ENCODE measurements at regions not wholly inside any gene's neighbourhood (a gene's known extent, or its start where the extent isn't known, plus 50 kb on each side); places are given as distances from the start of the nearest gene placed in this dataset.

DNA sequence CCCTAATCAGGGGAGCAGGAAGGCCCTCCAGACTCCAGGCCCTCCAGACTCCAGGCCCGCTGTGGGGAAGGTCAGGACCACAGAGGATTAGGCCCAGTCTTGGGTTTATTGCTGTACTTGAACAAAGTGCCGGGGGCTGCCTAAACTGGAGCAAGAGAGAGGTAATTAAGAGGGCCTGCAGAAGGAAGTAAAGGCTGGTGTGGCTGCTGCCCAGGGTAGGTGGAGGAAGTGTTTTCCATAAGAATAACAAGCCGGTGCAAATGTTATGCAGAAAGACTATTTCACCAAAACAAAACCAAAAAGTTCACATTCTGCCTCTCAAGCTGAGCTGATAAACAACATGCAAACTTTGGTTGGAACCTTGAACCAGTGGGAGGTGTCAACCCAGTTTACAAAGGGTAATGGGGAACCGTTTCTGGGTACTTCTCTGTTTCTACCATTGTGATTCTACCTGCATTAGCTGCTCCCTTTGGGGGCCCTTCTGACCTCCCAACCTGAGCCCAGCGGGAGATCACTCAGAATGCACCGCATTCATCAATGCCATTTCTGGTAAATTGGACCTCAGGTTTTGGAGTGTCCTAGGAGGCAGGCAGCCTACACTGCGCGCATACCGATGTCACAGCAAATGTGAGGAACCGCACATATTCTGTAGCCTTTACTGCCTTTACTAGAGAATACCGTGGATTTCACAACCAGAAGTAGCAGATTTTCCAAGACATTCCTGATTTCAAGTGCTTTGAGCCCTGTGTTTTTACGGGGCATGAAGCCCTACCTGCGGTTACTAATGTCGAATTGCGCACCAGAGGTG lies 59.7 kb upstream of the BCOR start (continued):
- TF ChIP-seq ZFP90 (CRISPR knock-in tag; IDR thresholded peaks at IDR 0.05; ENCODE audit: borderline replicate concordance) (0 out of 2 replicates have a peak, but pooled peaks have one; percentile 27), ZNF644 (CRISPR knock-in tag; IDR thresholded peaks at IDR 0.05; ENCODE audit: low read depth) (no peak), HHEX (CRISPR knock-in tag; IDR thresholded peaks at IDR 0.05) (no peak), ZFY (CRISPR knock-in tag; IDR thresholded peaks at IDR 0.05) (peak; percentile 38; the same call in 1 of the 2 replicates), ZNF619 (CRISPR knock-in tag; IDR thresholded peaks at IDR 0.05) (no peak)
- TF ChIP-seq, protein P1, sequence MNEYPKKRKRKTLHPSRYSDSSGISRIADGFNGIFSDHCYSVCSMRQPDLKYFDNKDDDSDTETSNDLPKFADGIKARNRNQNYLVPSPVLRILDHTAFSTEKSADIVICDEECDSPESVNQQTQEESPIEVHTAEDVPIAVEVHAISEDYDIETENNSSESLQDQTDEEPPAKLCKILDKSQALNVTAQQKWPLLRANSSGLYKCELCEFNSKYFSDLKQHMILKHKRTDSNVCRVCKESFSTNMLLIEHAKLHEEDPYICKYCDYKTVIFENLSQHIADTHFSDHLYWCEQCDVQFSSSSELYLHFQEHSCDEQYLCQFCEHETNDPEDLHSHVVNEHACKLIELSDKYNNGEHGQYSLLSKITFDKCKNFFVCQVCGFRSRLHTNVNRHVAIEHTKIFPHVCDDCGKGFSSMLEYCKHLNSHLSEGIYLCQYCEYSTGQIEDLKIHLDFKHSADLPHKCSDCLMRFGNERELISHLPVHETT (CRISPR knock-in tag; conservative IDR thresholded peaks at IDR 0.05), result no peak
- TF ChIP-seq, protein P2, sequence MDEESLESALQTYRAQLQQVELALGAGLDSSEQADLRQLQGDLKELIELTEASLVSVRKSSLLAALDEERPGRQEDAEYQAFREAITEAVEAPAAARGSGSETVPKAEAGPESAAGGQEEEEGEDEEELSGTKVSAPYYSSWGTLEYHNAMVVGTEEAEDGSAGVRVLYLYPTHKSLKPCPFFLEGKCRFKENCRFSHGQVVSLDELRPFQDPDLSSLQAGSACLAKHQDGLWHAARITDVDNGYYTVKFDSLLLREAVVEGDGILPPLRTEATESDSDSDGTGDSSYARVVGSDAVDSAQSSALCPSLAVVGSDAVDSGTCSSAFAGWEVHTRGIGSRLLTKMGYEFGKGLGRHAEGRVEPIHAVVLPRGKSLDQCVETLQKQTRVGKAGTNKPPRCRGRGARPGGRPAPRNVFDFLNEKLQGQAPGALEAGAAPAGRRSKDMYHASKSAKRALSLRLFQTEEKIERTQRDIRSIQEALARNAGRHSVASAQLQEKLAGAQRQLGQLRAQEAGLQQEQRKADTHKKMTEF (CRISPR knock-in tag; IDR thresholded peaks at IDR 0.05), result no peak

DNA sequence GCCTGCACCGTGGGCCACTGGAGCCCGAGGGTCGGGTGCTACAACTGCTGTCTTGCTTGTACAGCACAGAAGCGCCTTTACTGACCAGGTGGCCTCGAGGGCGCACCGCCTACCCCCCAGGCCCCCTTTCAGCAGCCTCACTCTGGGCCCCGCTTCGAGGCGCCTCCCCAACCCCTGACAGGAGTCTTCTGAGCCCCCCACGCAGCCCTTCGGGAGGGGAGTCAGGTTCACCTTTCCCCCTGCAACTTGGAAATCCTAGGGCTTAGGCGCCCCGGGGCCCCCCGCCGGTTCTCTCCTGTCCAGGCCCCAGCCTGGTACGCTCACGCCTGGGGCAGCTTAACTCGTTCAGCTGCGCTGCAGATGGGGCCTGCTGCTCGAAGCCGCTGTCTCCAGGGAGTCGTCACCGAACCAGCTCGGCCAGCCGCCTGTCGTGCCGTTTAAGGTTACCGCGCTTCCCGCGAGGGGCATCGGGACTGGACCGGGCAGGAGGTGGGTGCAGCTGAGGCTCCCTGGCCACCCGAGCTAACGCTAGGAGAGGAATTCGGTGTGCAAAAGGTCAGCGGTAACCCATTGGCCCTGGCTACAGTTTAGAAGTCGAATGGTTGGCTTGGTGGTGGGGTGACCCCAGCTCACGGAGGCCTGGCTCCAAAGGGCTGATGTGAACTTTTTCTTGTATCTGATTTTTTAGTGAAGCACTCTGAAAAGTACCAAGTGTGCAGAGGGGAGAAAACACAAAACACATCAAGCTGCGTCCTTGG lies 58.9 kb upstream of the BCOR start:
- ChIA-PET POLR2A (interaction anchor here (0.8 to 6.6 kb wide), 14 partner anchors 8 to 385 kb away, joined by 3 to 54 read pairs (median 22); partner anchors contain the start of gene BCOR), CTCF (ENCODE audit: low intra/inter-chr PET ratio, low total read pairs) (no interaction called here)
- no TSS peak for BruUV-seq (replicated peaks)
- no peak for FAIRE-seq
- intact Hi-C loops (cut with micrococcal nuclease; ENCODE audit: unreplicated experiment) (loop anchor here (1.0 to 5.0 kb wide), 2 partner anchors 74 to 112 kb away; no protein-coding TSS in a partner anchor), in situ Hi-C loops (cut with HindIII; ENCODE audit: extremely low pct_ligation_motif_present, low pct_unique_long_range_greater_than_20kb) (no loop called here)
- Histone ChIP-seq H2AFZ (ENCODE audit: low read length) (no peak overlapping the region), H4K20me1 (ENCODE audit: insufficient read depth, low read length) (no peaks in the 10 kb centered on the region), H3K9me3 (ENCODE audit: low read length) (no peaks in the 10 kb centered on the region), H3K79me2 (ENCODE audit: insufficient read depth, low read length) (peaks cover 2% of the 10 kb centered on the region), H3K4me3 (replicated peaks in 1 of 3; ENCODE audit: insufficient read depth in 1 of 3, low read depth in 2 of 3, low read length in 3 of 3) (peak overlapping the region; percentile 50 to 70 (median 67); a peak in 5 of 6 replicates), H3K36me3 (replicated peaks in 1 of 2; ENCODE audit: control insufficient read depth in 1 of 2, insufficient read depth in 2 of 2, low read length in 2 of 2) (no peaks in the 10 kb centered on the region), H3K27ac (ENCODE audit: extremely low read length, insufficient read depth, low read length) (peak overlapping the region; percentile 95), H3K9ac (ENCODE audit: insufficient read depth, low read depth, low read length) (peak overlapping the region; percentile 39; the same call in 1 of the 2 replicates), H3K4me2 (ENCODE audit: low read depth, low read length) (peak overlapping the region; percentile 87), H3K4me1 (ENCODE audit: insufficient read depth, low read length) (peaks cover 38% of the 10 kb centered on the region), H3K27me3 (ENCODE audit: control insufficient read depth in 1 of 2, insufficient read depth in 2 of 2, low read length in 2 of 2) (no peaks in the 10 kb centered on the region)
- peak; percentile 8 for ATAC-seq
- no peak for DNase-seq (ENCODE audit: low spot score)
- 0% methylated on average over 1 of the region's 41 CpGs for WGBS (ENCODE audit: low lambda C conversion rate)
- peak; percentile 58; the same call in 1 of the 2 replicates for TF ChIP-seq ZFX (CRISPR knock-in tag; IDR thresholded peaks at IDR 0.05; ENCODE audit: low read depth)
- peak; percentile 89 for TF ChIP-seq ZBTB38 (CRISPR knock-in tag; IDR thresholded peaks at IDR 0.05)
- TF ChIP-seq AGO2 (optimal IDR thresholded peaks at IDR 0.05; ENCODE audit: low read depth, low read length), result peak; percentile 26
- no peak for TF ChIP-seq SYNCRIP (IDR thresholded peaks at IDR 0.05; ENCODE audit: insufficient read depth, low read depth, low read length)
- peak; percentile 40; the same call in 1 of the 2 replicates for TF ChIP-seq SALL1 (CRISPR knock-in tag; IDR thresholded peaks at IDR 0.05)
- TF ChIP-seq, protein P3, sequence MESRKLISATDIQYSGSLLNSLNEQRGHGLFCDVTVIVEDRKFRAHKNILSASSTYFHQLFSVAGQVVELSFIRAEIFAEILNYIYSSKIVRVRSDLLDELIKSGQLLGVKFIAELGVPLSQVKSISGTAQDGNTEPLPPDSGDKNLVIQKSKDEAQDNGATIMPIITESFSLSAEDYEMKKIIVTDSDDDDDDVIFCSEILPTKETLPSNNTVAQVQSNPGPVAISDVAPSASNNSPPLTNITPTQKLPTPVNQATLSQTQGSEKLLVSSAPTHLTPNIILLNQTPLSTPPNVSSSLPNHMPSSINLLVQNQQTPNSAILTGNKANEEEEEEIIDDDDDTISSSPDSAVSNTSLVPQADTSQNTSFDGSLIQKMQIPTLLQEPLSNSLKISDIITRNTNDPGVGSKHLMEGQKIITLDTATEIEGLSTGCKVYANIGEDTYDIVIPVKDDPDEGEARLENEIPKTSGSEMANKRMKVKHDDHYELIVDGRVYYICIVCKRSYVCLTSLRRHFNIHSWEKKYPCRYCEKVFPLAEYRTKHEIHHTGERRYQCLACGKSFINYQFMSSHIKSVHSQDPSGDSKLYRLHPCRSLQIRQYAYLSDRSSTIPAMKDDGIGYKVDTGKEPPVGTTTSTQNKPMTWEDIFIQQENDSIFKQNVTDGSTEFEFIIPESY (CRISPR knock-in tag; IDR thresholded peaks at IDR 0.05), result peak; percentile 57
- 0 out of 2 replicates have a peak, but pooled peaks have one; percentile 9 for TF ChIP-seq ZFY (CRISPR knock-in tag; IDR thresholded peaks at IDR 0.05)

All from HepG2 (cell line).